ENCODE measurements at regions not wholly inside any gene's neighbourhood (a gene's known extent, or its start where the extent isn't known, plus 50 kb on each side); places are given as distances from the start of the nearest gene placed in this dataset.
A peak's percentile ranks its signal among the peaks of the same experiment; 100 is the strongest.
"Not testable (repeated sequence)": the region's sequence is repeated elsewhere in the genome, so short reads cannot be mapped to it uniquely, and the experiment has no call there.

GRCh38 chr9:11194246-11194645, 581.4 kb upstream of the PTPRD start:
- Histone ChIP-seq H3K9me3 (ENCODE audit: insufficient read depth, low read length, severe bottlenecking) (no peaks in the 10 kb centered on the region), H3K36me3 (ENCODE audit: insufficient read depth, low read length) (no peaks in the 10 kb centered on the region), H3K4me3 (ENCODE audit: low read depth in 1 of 2, low read length in 2 of 2) (no peak overlapping the region), H3K27ac (ENCODE audit: low read length) (no peak overlapping the region), H4K20me1 (ENCODE audit: insufficient read depth, low read length) (no peaks in the 10 kb centered on the region), H2AFZ (ENCODE audit: low read depth, low read length) (no peak overlapping the region), H3K79me2 (ENCODE audit: insufficient read depth, low read length) (no peaks in the 10 kb centered on the region), H3K27me3 (ENCODE audit: insufficient read depth, low read length, poor library complexity) (no peaks in the 10 kb centered on the region), H3K4me1 (ENCODE audit: insufficient read depth, low read length) (no peaks in the 10 kb centered on the region), H3K9ac (ENCODE audit: low read depth, low read length) (no peak overlapping the region), H3K4me2 (ENCODE audit: insufficient read depth, low read length) (no peak overlapping the region)
- no peak for DNase-seq
- TF ChIP-seq EZH2 (IDR thresholded peaks at IDR 0.05; ENCODE audit: borderline replicate concordance, low read depth, low read length, severe bottlenecking) (no peak), CTCF (IDR thresholded peaks at IDR 0.05; ENCODE audit: borderline replicate concordance, extremely low read depth, low read length, poor library complexity, severe bottlenecking) (no peak)
- ATAC-seq (ENCODE audit: insufficient read depth, low read depth) = no peak

- not testable (repeated sequence) for H3K27me3 ChIP-seq (ENCODE audit: insufficient read depth, low read length, poor library complexity); H3K4me1 ChIP-seq (ENCODE audit: insufficient read depth, low read length); H3K79me2 ChIP-seq (ENCODE audit: insufficient read depth, low read length); H4K20me1 ChIP-seq (ENCODE audit: insufficient read depth, low read length); ATAC-seq (ENCODE audit: insufficient read depth, low read depth); H3K4me2 ChIP-seq (ENCODE audit: insufficient read depth, low read length); H3K4me3 ChIP-seq (ENCODE audit: low read depth in 1 of 2, low read length in 2 of 2); DNase-seq; H2AFZ ChIP-seq (ENCODE audit: low read depth, low read length); H3K36me3 ChIP-seq (ENCODE audit: insufficient read depth, low read length); H3K9me3 ChIP-seq (ENCODE audit: insufficient read depth, low read length, severe bottlenecking); H3K27ac ChIP-seq (ENCODE audit: low read length)
- 0 out of 2 replicates have a peak overlapping the region, but pooled peaks have one; percentile 34 for H3K9ac ChIP-seq (ENCODE audit: low read depth, low read length)
Measured at GRCh38 chr9:11196840-11197365, 584.1 kb upstream of the PTPRD start.

GRCh38 chr9:11199335-11199734, 586.5 kb upstream of the PTPRD start:
- DNase-seq (no peak), ATAC-seq (ENCODE audit: insufficient read depth, low read depth) (no peak)
- no peaks in the 10 kb centered on the region for H3K36me3 ChIP-seq (ENCODE audit: insufficient read depth, low read length)
- H3K79me2 ChIP-seq (ENCODE audit: insufficient read depth, low read length) = no peaks in the 10 kb centered on the region
- TF ChIP-seq CTCF (IDR thresholded peaks at IDR 0.05; ENCODE audit: borderline replicate concordance, extremely low read depth, low read length, poor library complexity, severe bottlenecking) (no peak), EZH2 (IDR thresholded peaks at IDR 0.05; ENCODE audit: borderline replicate concordance, low read depth, low read length, severe bottlenecking) (no peak)
- no peak overlapping the region for H2AFZ ChIP-seq (ENCODE audit: low read depth, low read length)
- no peak overlapping the region for H3K27ac ChIP-seq (ENCODE audit: low read length)
- no peaks in the 10 kb centered on the region for H4K20me1 ChIP-seq (ENCODE audit: insufficient read depth, low read length)
- H3K4me2 ChIP-seq (ENCODE audit: insufficient read depth, low read length) = no peak overlapping the region
- H3K9ac ChIP-seq (ENCODE audit: low read depth, low read length) = no peak overlapping the region
- no peaks in the 10 kb centered on the region for H3K4me1 ChIP-seq (ENCODE audit: insufficient read depth, low read length)
- H3K4me3 ChIP-seq (ENCODE audit: low read depth in 1 of 2, low read length in 2 of 2) = no peak overlapping the region
- no peaks in the 10 kb centered on the region for H3K9me3 ChIP-seq (ENCODE audit: insufficient read depth, low read length, severe bottlenecking)
- H3K27me3 ChIP-seq (ENCODE audit: insufficient read depth, low read length, poor library complexity) = no peaks in the 10 kb centered on the region

GRCh38 chr9:11204521-11204920, 591.7 kb upstream of the PTPRD start:
- no peaks in the 10 kb centered on the region for H3K36me3 ChIP-seq (ENCODE audit: insufficient read depth, low read length)
- H3K27ac ChIP-seq (ENCODE audit: low read length) = no peak overlapping the region
- no peak for ATAC-seq (ENCODE audit: insufficient read depth, low read depth)

More at GRCh38 chr9:11204521-11204920, 591.7 kb upstream of the PTPRD start:
- Histone ChIP-seq H3K4me3 (ENCODE audit: low read depth in 1 of 2, low read length in 2 of 2) (no peak overlapping the region), H3K4me2 (ENCODE audit: insufficient read depth, low read length) (no peak overlapping the region), H3K4me1 (ENCODE audit: insufficient read depth, low read length) (no peaks in the 10 kb centered on the region), H2AFZ (ENCODE audit: low read depth, low read length) (no peak overlapping the region), H3K9me3 (ENCODE audit: insufficient read depth, low read length, severe bottlenecking) (no peaks in the 10 kb centered on the region), H4K20me1 (ENCODE audit: insufficient read depth, low read length) (no peaks in the 10 kb centered on the region), H3K9ac (ENCODE audit: low read depth, low read length) (no peak overlapping the region), H3K27me3 (ENCODE audit: insufficient read depth, low read length, poor library complexity) (no peaks in the 10 kb centered on the region), H3K79me2 (ENCODE audit: insufficient read depth, low read length) (no peaks in the 10 kb centered on the region)
- no peak for TF ChIP-seq EZH2 (IDR thresholded peaks at IDR 0.05; ENCODE audit: borderline replicate concordance, low read depth, low read length, severe bottlenecking)
- TF ChIP-seq CTCF (IDR thresholded peaks at IDR 0.05; ENCODE audit: borderline replicate concordance, extremely low read depth, low read length, poor library complexity, severe bottlenecking) = no peak
- no peak for DNase-seq
